ENCODE measurements at regions not wholly inside any gene's neighbourhood (a gene's known extent, or its start where the extent isn't known, plus 50 kb on each side); places are given as distances from the start of the nearest gene placed in this dataset.
"Not testable (repeated sequence)": the region's sequence is repeated elsewhere in the genome, so short reads cannot be mapped to it uniquely, and the experiment has no call there.

- no peak for DNase-seq (ENCODE audit: low read depth)
Observed at GRCh38 chr7:45268013-45268412, 110.4 kb downstream of the RAMP3 start.

GRCh38 chr7:45269192-45269591, 111.6 kb downstream of the RAMP3 start:
- DNase-seq (ENCODE audit: low read depth) = no peak

- no peak for DNase-seq (ENCODE audit: low read depth)
Observed at GRCh38 chr7:45278763-45279398, 121.3 kb downstream of the RAMP3 start.

GRCh38 chr7:45289611-45290010, 132.0 kb downstream of the RAMP3 start:
- DNase-seq (ENCODE audit: low read depth) = not testable (repeated sequence)

GRCh38 chr7:45290880-45291279, 133.3 kb downstream of the RAMP3 start:
- no peak for DNase-seq (ENCODE audit: low read depth)

- no peak for DNase-seq (ENCODE audit: low read depth)
Observed at GRCh38 chr7:45292481-45292880, 134.9 kb downstream of the RAMP3 start.

GRCh38 chr7:45293295-45293942, 135.8 kb downstream of the RAMP3 start:
- no peak for DNase-seq (ENCODE audit: low read depth)

- DNase-seq (ENCODE audit: low read depth) = no peak
Observed at GRCh38 chr7:45294559-45294958, 137.0 kb downstream of the RAMP3 start.

- no peak for DNase-seq (ENCODE audit: low read depth)
Observed at GRCh38 chr7:45295222-45295621, 137.6 kb downstream of the RAMP3 start.

- DNase-seq (ENCODE audit: low read depth) = no peak
Observed at GRCh38 chr7:45296748-45297147, 139.2 kb downstream of the RAMP3 start.

GRCh38 chr7:45306752-45307305, 149.2 kb downstream of the RAMP3 start:
- DNase-seq (ENCODE audit: low read depth) = no peak

GRCh38 chr7:45311597-45311996, 154.0 kb downstream of the RAMP3 start:
- no peak for DNase-seq (ENCODE audit: low read depth)

- not testable (repeated sequence) for DNase-seq (ENCODE audit: low read depth)
Observed at GRCh38 chr7:45315512-45315911, 157.9 kb downstream of the RAMP3 start.

GRCh38 chr7:45324683-45325237, 167.2 kb downstream of the RAMP3 start:
- no peak for DNase-seq (ENCODE audit: low read depth)

GRCh38 chr7:45325378-45325777, 167.8 kb downstream of the RAMP3 start:
- DNase-seq (ENCODE audit: low read depth) = no peak

- DNase-seq (ENCODE audit: low read depth) = no peak
Observed at GRCh38 chr7:45328403-45328981, 170.9 kb downstream of the RAMP3 start.

GRCh38 chr7:45331563-45331962, 174.0 kb downstream of the RAMP3 start:
- DNase-seq (ENCODE audit: low read depth) = no peak

GRCh38 chr7:45335024-45335423, 177.4 kb downstream of the RAMP3 start:
- not testable (repeated sequence) for DNase-seq (ENCODE audit: low read depth)

- no peak for DNase-seq (ENCODE audit: low read depth)
Observed at GRCh38 chr7:45342236-45342635, 184.6 kb downstream of the RAMP3 start.

GRCh38 chr7:45343746-45344145, 186.2 kb downstream of the RAMP3 start:
- DNase-seq (ENCODE audit: low read depth) = no peak

GRCh38 chr7:45347804-45348203, 190.2 kb downstream of the RAMP3 start:
- DNase-seq (ENCODE audit: low read depth) = no peak

GRCh38 chr7:45349090-45349489, 191.5 kb downstream of the RAMP3 start:
- DNase-seq (ENCODE audit: low read depth) = no peak

GRCh38 chr7:45350896-45351295, 193.3 kb downstream of the RAMP3 start:
- DNase-seq (ENCODE audit: low read depth) = no peak

All from activated gamma-delta T cell treated with anti-CD3 and anti-CD28 coated beads, Interleukin-2, amount 50 U/mL, for 16 hours (primary cell).